ENCODE measurements at regions not wholly inside any gene's neighbourhood (a gene's known extent, or its start where the extent isn't known, plus 50 kb on each side); places are given as distances from the start of the nearest gene placed in this dataset.

- DNase-seq: no peak
Observed at GRCh38 chr18:24841536-24841935, 381.1 kb downstream of the HRH4 start.

DNA sequence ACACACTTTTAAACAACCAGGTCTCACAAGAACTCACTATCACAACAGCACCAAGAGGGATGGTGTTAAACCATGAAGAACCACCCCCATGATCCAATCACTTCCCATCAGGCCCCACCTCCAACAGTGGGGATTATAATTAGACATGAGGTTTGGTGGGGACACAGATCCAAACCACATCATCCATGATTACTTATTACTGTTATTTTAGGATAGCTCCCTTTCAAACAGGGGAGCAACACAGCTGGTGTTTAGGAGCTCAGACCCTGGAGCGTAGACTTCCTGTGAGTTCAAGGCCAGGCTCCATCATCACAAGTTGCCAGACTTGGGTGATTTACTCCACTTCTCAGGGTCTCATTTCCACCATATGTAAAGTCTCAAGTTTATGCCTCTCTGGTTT lies 382.7 kb downstream of the HRH4 start:
- DNase-seq: no peak

- no peak for DNase-seq
Observed at GRCh38 chr18:24846138-24846537, 385.7 kb downstream of the HRH4 start.

DNA sequence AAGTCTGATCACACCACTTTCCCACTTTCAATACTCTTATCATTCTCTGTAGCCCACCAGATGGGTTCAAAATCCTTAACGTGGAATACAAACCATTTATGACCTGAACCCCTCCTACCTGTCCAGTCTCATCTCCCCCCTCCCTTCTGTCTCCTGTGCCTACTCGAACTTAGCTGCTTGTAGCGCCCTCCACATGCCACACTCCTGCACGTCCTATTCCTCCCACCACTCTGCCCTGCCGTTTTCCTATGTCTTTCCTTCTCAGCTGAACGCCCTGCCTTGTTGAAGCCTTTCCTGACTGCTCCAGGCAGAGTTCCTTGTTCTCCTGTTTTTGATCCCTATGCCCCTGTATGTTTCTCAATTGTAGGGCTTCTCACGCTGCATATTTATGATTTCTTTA lies 390.1 kb downstream of the HRH4 start:
- no peak for DNase-seq

DNA sequence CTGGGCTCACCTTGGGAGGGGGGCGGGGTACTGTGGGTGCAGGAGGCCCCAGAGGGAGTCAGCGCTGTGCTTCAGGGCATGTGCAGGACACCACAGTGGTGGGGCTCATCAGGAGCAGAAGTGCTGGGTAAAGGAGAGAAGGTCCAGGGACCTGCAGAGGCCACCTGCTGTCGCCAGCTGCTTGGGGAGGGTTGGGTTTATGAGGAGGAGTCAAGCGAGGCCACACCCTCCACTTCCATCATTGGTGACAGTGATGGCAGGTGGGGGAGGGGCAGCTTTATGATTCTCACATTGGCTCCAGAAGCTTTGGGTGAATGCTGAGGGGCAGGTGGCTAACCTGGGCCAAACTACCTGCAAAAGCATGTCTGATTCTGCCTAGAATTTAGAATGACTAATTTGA lies 392.6 kb downstream of the HRH4 start:
- no peak for DNase-seq

DNA sequence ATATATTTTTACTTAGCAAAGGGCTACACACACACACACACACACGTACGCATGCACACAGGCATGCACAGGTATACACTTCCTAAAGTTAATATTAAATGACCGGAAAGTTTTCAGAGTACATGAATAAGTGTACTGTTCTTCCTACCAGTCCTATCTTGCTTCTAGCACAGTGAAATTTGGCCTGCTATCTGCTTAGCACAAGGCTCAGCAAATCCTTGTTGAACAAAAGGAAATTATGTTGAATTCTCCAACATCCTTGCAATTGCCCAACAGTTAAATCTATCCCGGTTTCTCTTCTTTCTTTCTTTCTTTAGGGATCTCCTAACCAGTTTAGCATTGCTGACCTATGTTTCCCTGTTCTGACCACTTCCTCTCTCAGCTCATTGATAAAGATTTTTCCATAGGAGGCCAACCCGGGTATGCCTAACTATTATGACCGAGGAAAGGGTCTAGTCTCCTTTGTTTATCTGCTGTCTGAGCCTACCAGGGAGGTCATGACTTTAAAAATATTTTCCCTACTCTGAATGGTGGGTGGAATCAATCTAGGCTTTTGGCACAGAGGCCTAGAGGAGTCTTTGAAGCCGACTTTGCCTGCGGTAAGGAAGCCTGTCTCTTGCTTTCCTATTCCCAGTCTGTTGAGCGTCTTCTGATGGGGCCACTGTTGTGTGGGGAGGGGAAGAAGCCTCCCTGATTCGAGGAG lies 400.7 kb downstream of the HRH4 start:
- DNase-seq: no peak

- no peak for DNase-seq
Observed at GRCh38 chr18:24862201-24862816, 401.9 kb downstream of the HRH4 start.

GRCh38 chr18:24868311-24868710 lies 407.9 kb downstream of the HRH4 start:
- DNase-seq: no peak

DNA sequence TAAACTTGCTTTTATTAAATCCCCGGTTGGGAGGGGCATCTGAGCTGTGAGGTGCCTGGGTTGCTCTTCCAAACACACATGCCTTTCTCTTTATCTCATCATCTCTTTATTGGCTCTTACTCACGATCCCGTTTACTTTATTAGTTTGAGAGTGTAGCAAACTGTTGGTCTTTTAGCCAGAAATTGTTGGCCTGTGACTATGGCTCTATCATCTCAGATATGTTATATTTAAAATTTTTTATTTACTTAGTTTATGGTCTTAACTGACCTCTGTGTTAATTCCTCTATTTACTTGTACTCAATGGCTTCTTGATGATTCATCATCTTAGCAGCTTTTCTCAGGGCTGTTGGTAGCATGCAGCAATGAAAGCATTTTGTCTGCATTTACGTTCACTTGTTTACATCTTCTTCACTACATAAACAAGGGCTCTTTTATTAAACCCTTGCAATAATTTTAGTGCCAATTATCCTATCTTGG lies 408.4 kb downstream of the HRH4 start:
- DNase-seq: no peak

DNA sequence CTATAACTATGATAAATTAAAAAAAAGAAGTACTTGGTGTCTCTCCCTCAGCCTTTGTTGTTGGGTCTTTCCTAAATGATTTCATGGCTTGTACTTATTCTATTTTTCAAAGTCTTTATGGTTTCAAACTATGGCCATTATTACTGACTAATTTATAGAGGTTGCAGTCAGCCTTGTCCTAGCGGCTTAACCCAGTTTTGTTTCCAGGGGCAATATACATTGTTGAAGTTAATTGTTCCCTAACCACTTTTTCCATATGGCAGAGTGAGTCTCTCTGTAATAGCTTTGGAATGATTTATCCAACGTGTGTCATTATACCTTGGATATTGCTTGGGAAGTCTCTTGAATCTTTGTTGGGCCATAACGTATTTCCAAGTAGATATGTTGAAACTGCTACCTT lies 408.8 kb downstream of the HRH4 start:
- no peak for DNase-seq

DNA sequence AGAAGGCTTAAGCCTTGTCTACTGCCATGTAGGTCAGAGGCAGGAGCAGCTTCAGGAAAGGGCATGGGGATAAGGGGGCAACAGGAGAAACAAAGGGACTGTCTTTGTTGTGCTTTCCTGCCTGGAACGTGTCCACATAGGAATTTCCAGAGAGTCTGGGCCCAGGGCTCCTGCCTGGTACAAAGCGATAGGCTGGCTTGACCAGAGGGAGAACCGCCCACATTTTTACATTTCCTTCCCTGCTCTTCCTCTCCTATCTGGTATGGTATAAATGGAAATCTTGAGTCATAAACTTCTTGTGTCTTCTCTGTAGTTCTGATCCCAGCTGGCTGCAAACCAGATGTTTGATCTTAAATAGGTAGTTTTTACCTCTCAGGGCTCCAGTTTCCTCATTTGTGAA lies 414.8 kb downstream of the HRH4 start:
- no peak for DNase-seq

DNA sequence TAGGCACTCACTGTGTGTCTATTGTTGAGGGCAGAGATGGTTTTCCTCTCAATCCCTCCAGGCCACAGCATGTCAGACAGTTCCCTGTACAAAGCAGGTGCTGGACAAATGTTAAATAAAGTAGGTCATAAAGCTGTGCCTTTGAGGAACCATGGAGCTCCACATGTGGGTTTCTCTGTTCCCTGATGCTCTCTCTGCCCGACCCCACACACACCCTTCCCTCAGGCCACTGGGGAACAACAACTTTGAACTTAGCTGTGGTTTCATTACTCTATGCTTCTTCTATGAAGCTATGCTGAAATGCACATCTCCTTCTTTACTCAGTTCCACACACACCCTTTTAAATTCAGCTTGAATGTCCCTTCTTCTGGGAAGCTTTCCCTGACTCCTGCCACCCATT lies 415.3 kb downstream of the HRH4 start:
- no peak for DNase-seq

DNA sequence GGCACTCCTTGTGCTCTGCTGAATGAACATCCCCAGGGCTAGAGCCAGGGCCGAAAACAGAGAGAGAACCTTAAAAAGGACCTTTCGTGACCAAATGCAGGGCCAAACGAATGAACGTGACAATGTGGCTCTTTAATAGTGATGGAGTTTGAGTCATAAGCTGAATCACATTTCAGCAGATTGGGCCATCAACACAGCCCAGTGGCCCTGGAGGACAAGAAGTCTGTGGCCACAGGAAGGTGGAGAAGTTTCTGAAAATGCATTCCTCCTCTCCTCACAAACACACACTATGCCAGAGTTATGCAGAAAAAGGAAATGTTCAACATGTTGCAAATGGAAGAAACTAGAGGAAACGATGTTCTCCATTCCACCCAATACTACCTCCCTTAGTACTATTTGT lies 415.8 kb downstream of the HRH4 start:
- no peak for DNase-seq

DNA sequence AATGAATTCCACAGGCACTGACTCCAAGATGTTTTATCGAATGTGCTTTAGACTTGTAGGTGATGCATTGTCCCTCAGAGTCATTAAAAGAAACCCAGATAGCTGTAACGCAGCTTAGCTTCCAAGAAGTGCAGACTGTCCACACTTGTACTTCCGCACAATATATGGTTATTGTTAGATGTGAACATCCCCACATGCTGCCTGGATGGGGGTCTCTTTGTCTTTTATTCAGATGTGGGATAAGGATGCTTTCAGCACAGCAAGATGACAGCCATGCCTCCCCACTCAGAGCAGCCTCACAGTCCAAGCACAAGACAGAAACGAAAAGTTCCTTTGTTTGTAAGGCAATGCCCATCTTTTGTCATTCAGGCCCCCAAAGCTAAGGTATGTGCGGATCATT lies 416.6 kb downstream of the HRH4 start:
- no peak for DNase-seq

- no peak for DNase-seq
Observed at GRCh38 chr18:24877546-24877945, 417.1 kb downstream of the HRH4 start.

- no peak for DNase-seq
Observed at GRCh38 chr18:24878289-24878688, 417.9 kb downstream of the HRH4 start.

GRCh38 chr18:24885276-24885675 lies 424.8 kb downstream of the HRH4 start:
- no peak for DNase-seq

DNA sequence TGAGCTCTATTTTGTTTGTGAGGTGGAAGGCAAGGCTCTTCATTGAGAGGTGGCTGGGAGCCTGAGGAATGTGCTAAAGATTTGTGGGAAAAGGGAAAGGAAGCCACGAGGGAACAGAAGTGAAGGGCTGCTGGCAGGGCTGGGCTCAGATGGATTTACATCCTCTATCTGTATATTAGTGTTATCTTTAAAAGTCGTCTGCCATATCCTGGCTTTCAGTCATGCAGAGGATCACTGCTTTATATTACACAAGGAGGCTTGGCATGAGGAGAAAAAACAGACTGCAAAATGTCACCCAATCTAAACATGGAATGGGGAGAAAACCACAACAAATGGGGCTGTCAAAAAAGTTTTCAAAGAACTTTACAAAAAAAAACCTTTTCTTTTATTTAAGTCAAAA lies 434.4 kb downstream of the HRH4 start:
- DNase-seq: no peak

- no peak for DNase-seq
Observed at GRCh38 chr18:24897461-24897860, 437.0 kb downstream of the HRH4 start.

DNA sequence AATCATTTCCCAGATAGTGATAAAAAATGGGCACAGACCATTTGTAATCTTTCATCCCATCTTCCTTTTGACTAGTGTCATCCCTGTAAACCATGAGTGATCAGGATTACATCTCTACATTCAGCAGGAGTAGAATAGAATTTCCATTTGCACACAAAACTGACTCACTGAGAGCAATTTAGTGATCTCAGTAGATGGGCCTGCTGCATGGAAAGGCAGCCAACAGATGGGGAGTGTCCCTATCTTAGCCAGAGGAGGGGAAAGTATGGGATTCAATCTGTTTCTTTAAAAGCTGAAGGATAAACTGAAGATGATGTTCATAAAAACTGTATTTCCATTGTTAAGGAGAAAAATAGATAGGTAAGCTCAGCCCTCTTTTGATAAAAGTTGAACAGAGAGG lies 441.7 kb downstream of the ZNF521 start:
- no peak for DNase-seq

- no peak for DNase-seq
Observed at GRCh38 chr18:24913507-24914170, 438.3 kb downstream of the ZNF521 start.

DNA sequence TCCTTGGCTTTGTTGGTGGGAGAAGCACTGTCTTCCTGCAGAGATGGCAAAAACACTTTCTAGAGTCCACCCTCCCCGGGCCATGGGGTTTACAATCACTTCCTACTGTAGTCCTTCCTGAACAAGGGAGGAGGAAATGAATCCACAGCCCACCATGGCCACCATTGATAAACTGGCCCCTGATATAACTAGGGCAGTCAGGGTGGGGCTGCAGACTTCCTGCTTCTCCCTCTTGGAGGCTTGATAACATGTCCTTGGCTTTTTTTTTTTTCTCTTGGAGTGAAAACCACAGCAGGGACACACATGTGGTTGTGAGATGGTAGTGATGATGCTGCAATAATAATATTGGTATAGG lies 437.8 kb downstream of the ZNF521 start:
- no peak for DNase-seq

- no peak for DNase-seq
Observed at GRCh38 chr18:24914685-24915084, 437.3 kb downstream of the ZNF521 start.

- no peak for DNase-seq
Observed at GRCh38 chr18:24915547-24915946, 436.4 kb downstream of the ZNF521 start.

GRCh38 chr18:24917767-24918166 lies 434.2 kb downstream of the ZNF521 start:
- DNase-seq: no peak
